C4-2B (cell line): ENCODE measurements at regions not wholly inside any gene's neighbourhood (a gene's known extent, or its start where the extent isn't known, plus 50 kb on each side); places are given as distances from the start of the nearest gene placed in this dataset.

Experiments
- H3K27ac ChIP-seq: fragments of 450-650 bp; 2 replicates; pipeline ENCODE4 v1.5.1; 2017
- ZFX ChIP-seq: fragments of 450-650 bp; IDR thresholded peaks from 2 replicates; pipeline ENCODE4 v1.6.1; 2017
- TF ChIP-seq, protein P1 (sequence below): fragments of 450-650 bp; conservative IDR thresholded peaks from 2 replicates; pipeline ENCODE4 v1.5.1; 2017; ENCODE audit warnings: mild to moderate bottlenecking

- TF ChIP-seq, protein P1, sequence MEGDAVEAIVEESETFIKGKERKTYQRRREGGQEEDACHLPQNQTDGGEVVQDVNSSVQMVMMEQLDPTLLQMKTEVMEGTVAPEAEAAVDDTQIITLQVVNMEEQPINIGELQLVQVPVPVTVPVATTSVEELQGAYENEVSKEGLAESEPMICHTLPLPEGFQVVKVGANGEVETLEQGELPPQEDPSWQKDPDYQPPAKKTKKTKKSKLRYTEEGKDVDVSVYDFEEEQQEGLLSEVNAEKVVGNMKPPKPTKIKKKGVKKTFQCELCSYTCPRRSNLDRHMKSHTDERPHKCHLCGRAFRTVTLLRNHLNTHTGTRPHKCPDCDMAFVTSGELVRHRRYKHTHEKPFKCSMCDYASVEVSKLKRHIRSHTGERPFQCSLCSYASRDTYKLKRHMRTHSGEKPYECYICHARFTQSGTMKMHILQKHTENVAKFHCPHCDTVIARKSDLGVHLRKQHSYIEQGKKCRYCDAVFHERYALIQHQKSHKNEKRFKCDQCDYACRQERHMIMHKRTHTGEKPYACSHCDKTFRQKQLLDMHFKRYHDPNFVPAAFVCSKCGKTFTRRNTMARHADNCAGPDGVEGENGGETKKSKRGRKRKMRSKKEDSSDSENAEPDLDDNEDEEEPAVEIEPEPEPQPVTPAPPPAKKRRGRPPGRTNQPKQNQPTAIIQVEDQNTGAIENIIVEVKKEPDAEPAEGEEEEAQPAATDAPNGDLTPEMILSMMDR, result no peak
- TF ChIP-seq ZFX, result no peak
- H3K27ac ChIP-seq, result no peak overlapping the region
Measured at GRCh38 chr3:189053322-189053721, 118.4 kb upstream of the TPRG1 start.

DNA sequence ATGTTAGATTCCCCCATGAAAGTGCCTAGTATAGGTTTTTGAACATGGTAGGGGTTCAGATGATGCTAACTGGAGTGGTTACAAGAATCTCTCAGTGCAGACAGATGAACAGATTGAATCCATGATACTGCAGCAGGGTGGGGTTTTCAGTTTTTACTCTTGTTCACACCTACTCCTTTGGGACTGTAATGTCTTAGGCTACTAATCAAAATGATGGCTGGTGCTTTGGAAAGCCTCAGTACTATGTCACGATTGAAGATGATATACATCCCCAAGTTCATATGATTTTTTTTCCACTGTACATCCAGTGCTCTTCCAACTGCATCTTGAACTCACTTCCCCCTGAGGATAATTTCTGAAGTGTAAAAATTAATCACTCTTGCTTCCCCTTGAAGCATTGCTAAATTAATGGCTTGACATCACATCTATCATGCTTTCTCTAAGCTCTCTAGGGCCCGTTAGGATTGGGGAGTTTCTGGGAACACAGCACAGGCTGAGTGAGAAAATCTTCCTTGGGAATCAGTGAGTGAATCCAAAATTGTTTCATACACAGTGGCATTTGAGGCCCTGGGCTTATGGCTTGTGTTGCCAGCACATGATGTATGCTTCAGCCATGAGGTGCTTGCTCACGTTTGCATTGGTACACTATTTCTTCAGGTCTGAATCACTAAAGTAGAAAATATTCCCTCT is 115.0 kb upstream of the TPRG1 start:
- H3K27ac ChIP-seq, result no peak overlapping the region
- TF ChIP-seq, protein P1, result no peak
- TF ChIP-seq ZFX, result no peak

- no peak for TF ChIP-seq ZFX
- TF ChIP-seq, protein P1, result no peak
- no peak overlapping the region for H3K27ac ChIP-seq
Measured at GRCh38 chr3:189057369-189057768, 114.4 kb upstream of the TPRG1 start.

DNA sequence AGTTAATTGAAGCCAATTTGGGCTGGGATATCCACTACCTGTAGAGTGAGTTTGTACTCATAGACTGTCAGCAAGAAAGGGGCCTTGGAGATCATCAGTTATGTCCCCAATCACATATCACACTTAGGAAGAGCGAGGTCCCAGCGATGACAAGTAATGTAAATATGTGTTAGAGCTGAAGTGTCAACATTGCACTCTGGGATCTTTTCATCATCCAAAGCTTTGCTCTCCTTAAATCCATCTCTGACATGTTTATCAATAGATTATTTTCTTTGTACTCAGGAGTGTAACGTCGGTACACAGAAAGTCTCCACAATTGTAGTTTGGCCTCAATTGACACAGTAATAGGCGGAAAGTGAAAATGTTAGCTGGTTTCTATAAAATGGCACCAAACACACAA is 113.7 kb upstream of the TPRG1 start:
- TF ChIP-seq, protein P1, result no peak
- no peak for TF ChIP-seq ZFX
- no peak overlapping the region for H3K27ac ChIP-seq

DNA sequence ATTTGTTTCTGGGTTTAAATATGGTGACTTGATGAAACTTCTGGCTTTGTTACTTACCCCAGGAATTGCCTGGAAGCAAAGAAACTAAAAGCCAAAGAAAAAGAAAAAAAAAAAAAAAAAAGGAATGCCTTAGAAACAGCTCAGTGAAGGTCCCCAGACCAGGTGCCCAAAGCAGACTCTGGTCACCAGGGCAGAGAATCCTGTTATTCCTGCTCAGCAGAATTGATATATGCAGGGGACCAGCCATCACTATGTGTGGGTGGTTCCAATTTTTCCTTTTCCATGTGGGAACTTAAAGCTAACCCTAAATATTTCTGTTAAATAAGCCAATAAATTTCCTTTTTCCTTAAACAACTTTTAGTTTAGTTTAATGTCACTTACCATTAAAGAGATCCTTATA is 100.8 kb upstream of the TPRG1 start:
- no peak overlapping the region for H3K27ac ChIP-seq
- TF ChIP-seq, protein P1, result no peak
- no peak for TF ChIP-seq ZFX

- no peak overlapping the region for H3K27ac ChIP-seq
- no peak for TF ChIP-seq ZFX
- TF ChIP-seq, protein P1, result no peak
Measured at GRCh38 chr3:189071446-189071845, 100.3 kb upstream of the TPRG1 start.

GRCh38 chr3:189076449-189076848 is 95.3 kb upstream of the TPRG1 start:
- TF ChIP-seq, protein P1, result no peak
- no peak for TF ChIP-seq ZFX
- H3K27ac ChIP-seq, result no peak overlapping the region
